Spleen (tissue), 11 donors: ENCODE measurements at regions not wholly inside any gene's neighbourhood (a gene's known extent, or its start where the extent isn't known, plus 50 kb on each side); places are given as distances from the start of the nearest gene placed in this dataset.

ENCODE experiments used
- DNase-seq: peaks from one replicate; pipeline ENCODE4 v3.0.0-alpha.2; 2020
- H3K27ac ChIP-seq, 8 donors: fragments of 200-600 bp; sonication (generic) in 7 of 8; 1 replicate in 4 of 8; 2 replicates in 4 of 8; pipeline versions ENCODE4 v1.5.0 to v1.8.0; 2016 to 2021; ENCODE audit warnings: inconsistent platforms in 4 of 8, mild to moderate bottlenecking in 4 of 8, moderate library complexity in 1 of 8
- H3K27me3 ChIP-seq, 7 donors: fragments of 200-600 bp; sonication (generic) in 6 of 7; replicated peaks in 1 of 7; 1 replicate in 4 of 7; 2 replicates in 3 of 7; pipeline versions ENCODE4 v1.5.0 to v1.8.0; 2016 to 2021; ENCODE audit warnings: inconsistent platforms in 3 of 7, mild to moderate bottlenecking in 1 of 7
- H3K36me3 ChIP-seq, 6 donors: fragments of 200-600 bp; sonication (generic) in 5 of 6; 1 replicate in 4 of 6; 2 replicates in 2 of 6; pipeline versions ENCODE4 v1.5.0 to v1.8.0; 2016 to 2021; ENCODE audit warnings: inconsistent platforms in 2 of 6
- H3K4me1 ChIP-seq, 6 donors: fragments of 200-600 bp; sonication (generic) in 5 of 6; 1 replicate in 3 of 6; 2 replicates in 3 of 6; pipeline versions ENCODE4 v1.5.0 to v1.8.0; 2016 to 2021; ENCODE audit warnings: inconsistent platforms in 3 of 6
- H3K4me3 ChIP-seq, 8 donors: fragments of 200-600 bp; sonication (generic) in 7 of 8; 1 replicate in 4 of 8; 2 replicates in 4 of 8; pipeline versions ENCODE4 v1.5.0 to v1.8.0; 2016 to 2021; ENCODE audit warnings: inconsistent platforms in 4 of 8, mild to moderate bottlenecking in 4 of 8, moderate library complexity in 2 of 8
- H3K9me3 ChIP-seq, 8 donors: fragments of 200-600 bp; sonication (generic) in 7 of 8; 1 replicate in 4 of 8; 2 replicates in 4 of 8; pipeline versions ENCODE4 v1.5.0 to v1.8.0; 2016 to 2021; ENCODE audit warnings: inconsistent platforms in 4 of 8
- CTCF ChIP-seq, 11 experiments: fragments of 200-600 bp in 7 of 11; fragments of 450-650 bp in 4 of 11; sonication (generic) in 4 of 11; IDR thresholded peaks in 8 of 11; conservative IDR thresholded peaks in 3 of 11; 1 replicate in 7 of 11; 2 replicates in 4 of 11; pipeline versions ENCODE4 v1.4.0 to v1.8.0; 2016 to 2021; ENCODE audit warnings: antibody characterized with exemption in 11 of 11, inconsistent platforms in 4 of 11, mild to moderate bottlenecking in 1 of 11
- POLR2A ChIP-seq, 3 donors: fragments of 450-650 bp; IDR thresholded peaks; one replicate each; pipeline ENCODE4 v1.5.1; 2017; ENCODE audit warnings: antibody characterized with exemption in 3 of 3, mild to moderate bottlenecking in 1 of 3
- POLR2AphosphoS5 ChIP-seq, 3 donors: sonication (generic); formaldehyde crosslinking; IDR thresholded peaks; one replicate each; pipeline ENCODE4 v1.5.1; 2017; ENCODE audit warnings: antibody characterized with exemption in 3 of 3
- WGBS, 5 donors: extraction: QIAGEN DNeasy Blood & Tissue Kit in 3 of 5; methylation state at CpG; one replicate each; pipeline versions ENCODE4 v1.1.5 to v1.1.7; 2013 to 2018; 5-methylcytosine and 5-hydroxymethylcytosine counted together
- intact Hi-C: fragments of 100-400 bp; cut with DNase I; formaldehyde crosslinking; loops from one replicate; pipeline ENCODE4 v1.15.0; 2023; ENCODE audit warnings: low total_unique reads
- donor health status: healthy with polysubstance abuse.
- donor health status: DM: no; HTN: no; CAD: no; lungs with moderate emphysema.
- donor health status: DM: no; HTN: no; CAD: no.
- donor health status: Bipolar disorder and iron deficiency.
- donor health status: healthy.
- donor health status: DM: no; HTN: no; CAD: no.
- donor health status: DM: yes; HTN: yes; CAD: no.

DNA sequence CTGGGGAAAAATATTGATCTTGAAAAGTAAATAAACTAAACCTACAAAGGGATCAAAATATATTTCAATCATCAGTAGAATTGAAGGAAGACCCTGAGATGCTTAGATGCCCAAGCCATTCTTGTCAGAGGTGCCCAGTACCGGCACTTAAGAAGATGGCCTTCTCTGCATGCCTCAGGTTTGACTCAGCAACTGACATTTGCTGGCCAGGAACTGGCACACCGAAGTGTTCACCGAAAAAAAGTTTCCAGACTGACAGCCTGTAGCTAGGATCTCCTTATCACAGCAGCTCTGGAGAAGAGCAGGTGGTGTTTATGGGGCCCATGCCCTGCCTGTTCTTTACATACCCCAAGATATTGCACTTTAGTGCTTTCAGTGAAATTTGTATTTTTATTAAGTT is 203.2 kb downstream of the MOXD1 start:
- Histone ChIP-seq H3K27ac (no peak overlapping the region), H3K4me1 (peaks cover 0 to 3% (median 0%) of the 10 kb centered on the region in 6 donors), H3K27me3 (no peaks in the 10 kb centered on the region), H3K4me3 (no peak overlapping the region), H3K36me3 (no peaks in the 10 kb centered on the region), H3K9me3 (peaks cover 0 to 11% (median 7%) of the 10 kb centered on the region in 8 donors)
- DNase-seq: no peak
- 86 to 99% (median 93%) methylated on average over 3 of the region's 3 CpGs for WGBS, 5 donors
- intact Hi-C loops: no loop called here
- TF ChIP-seq POLR2A (IDR thresholded peaks at IDR 0.05): no peak
- no peak for TF ChIP-seq CTCF (IDR thresholded peaks at IDR 0.05 in 8 of 11, conservative IDR thresholded peaks at IDR 0.05 in 3 of 11)
- no peak for TF ChIP-seq POLR2AphosphoS5 (IDR thresholded peaks at IDR 0.05)

GRCh38 chr6:132194529-132194928 is 206.7 kb downstream of the MOXD1 start:
- WGBS, 5 donors: 80 to 91% (median 90%) methylated on average over 3 of the region's 3 CpGs
- Histone ChIP-seq H3K4me1 (no peaks in the 10 kb centered on the region), H3K9me3 (peaks cover 0 to 11% (median 7%) of the 10 kb centered on the region in 8 donors), H3K27ac (no peak overlapping the region), H3K36me3 (no peaks in the 10 kb centered on the region), H3K27me3 (no peaks in the 10 kb centered on the region), H3K4me3 (no peak overlapping the region)
- intact Hi-C loops: no loop called here
- TF ChIP-seq CTCF (IDR thresholded peaks at IDR 0.05 in 8 of 11, conservative IDR thresholded peaks at IDR 0.05 in 3 of 11): no peak
- TF ChIP-seq POLR2AphosphoS5 (IDR thresholded peaks at IDR 0.05): no peak
- TF ChIP-seq POLR2A (IDR thresholded peaks at IDR 0.05): no peak
- no peak for DNase-seq

GRCh38 chr6:132192631-132193030 is 208.6 kb downstream of the MOXD1 start:
- intact Hi-C loops: no loop called here
- H3K27ac ChIP-seq: no peak overlapping the region
- no peak overlapping the region for H3K4me3 ChIP-seq

DNA sequence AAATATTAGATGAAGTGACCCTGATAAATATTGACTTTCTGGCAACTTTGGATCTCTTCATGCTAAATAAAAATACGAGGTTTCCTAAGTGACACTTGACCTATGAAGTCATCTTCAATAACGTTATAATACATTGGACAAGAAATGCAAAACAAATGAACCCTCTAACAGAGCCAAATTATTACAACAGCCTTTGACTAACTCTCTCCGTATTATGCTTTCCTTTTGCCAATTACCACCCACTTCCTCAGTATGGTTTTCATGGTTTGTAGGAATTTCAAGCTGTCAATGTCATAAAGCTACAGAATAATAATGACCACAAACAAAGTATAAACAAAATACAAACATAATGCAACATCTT is 210.5 kb downstream of the MOXD1 start:
- Histone ChIP-seq H3K9me3 (peaks cover 0 to 11% (median 7%) of the 10 kb centered on the region in 8 donors), H3K4me1 (no peaks in the 10 kb centered on the region), H3K27ac (peak overlapping the region in 1 of 8 donors; percentile 12), H3K27me3 (no peaks in the 10 kb centered on the region), H3K4me3 (no peak overlapping the region), H3K36me3 (no peaks in the 10 kb centered on the region)
- intact Hi-C loops: no loop called here
- TF ChIP-seq POLR2AphosphoS5 (IDR thresholded peaks at IDR 0.05) (no peak), POLR2A (IDR thresholded peaks at IDR 0.05) (no peak), CTCF (IDR thresholded peaks at IDR 0.05 in 8 of 11, conservative IDR thresholded peaks at IDR 0.05 in 3 of 11) (no peak)
- no peak for DNase-seq
- WGBS, 5 donors: 51 to 73% (median 57%) methylated on average over 3 of the region's 3 CpGs

More at GRCh38 chr6:132192631-132193030, 208.6 kb downstream of the MOXD1 start:
- no peaks in the 10 kb centered on the region for H3K4me1 ChIP-seq
- no peak for TF ChIP-seq POLR2AphosphoS5 (IDR thresholded peaks at IDR 0.05)
- no peak for TF ChIP-seq POLR2A (IDR thresholded peaks at IDR 0.05)
- no peaks in the 10 kb centered on the region for H3K36me3 ChIP-seq
- H3K9me3 ChIP-seq: peaks cover 0 to 11% (median 7%) of the 10 kb centered on the region in 8 donors
- no peak for DNase-seq
- WGBS, 5 donors: 80 to 97% (median 93%) methylated on average over 5 of the region's 5 CpGs
- no peaks in the 10 kb centered on the region for H3K27me3 ChIP-seq
